HCT116 (cell line): ENCODE measurements at regions not wholly inside any gene's neighbourhood (a gene's known extent, or its start where the extent isn't known, plus 50 kb on each side); places are given as distances from the start of the nearest gene placed in this dataset.

Experiments used
- ATAC-seq: fragments of 200-7000 bp; cut with Tn5 transposase; 2 replicates; pipeline ENCODE4 v1.9.1; 2020; ENCODE audit warnings: mild to moderate bottlenecking, moderate library complexity
- BruUV-seq: library from RNA; stranded (reverse); fragments of 400-500 nt; replicated peaks from 2 replicates; lab custom pipeline; 2021; lab: Mats Ljungman, UMichigan
- CTCF ChIA-PET: fragments of 300-600 bp; sonication (Branson Sonifier 250); formaldehyde crosslinking; loops from one replicate; lab custom pipeline; 2021; ENCODE audit warnings: antibody characterized with exemption; lab: Charles Lee
- POLR2A ChIA-PET: fragments of 300-600, 350-600 bp; sonication (Branson Sonifier 250); formaldehyde crosslinking; loops from one replicate; lab custom pipeline; 2021; ENCODE audit warnings: antibody characterized with exemption; lab: Charles Lee
- RAD21 ChIA-PET, 2 experiments: fragments of 300-600 bp; sonication (Branson Sonifier 250); formaldehyde crosslinking; loops; one replicate each; lab custom pipeline; 2023; ENCODE audit warnings: low total read pairs in 2 of 2; ENCODE audit not compliant: uncharacterized antibody in 2 of 2, unreplicated experiment in 2 of 2, low non-redundant PET in 1 of 2; lab: Charles Lee
- DNase-seq: peaks from one replicate; pipeline ENCODE4 v3.0.0-alpha.2; 2010; ENCODE audit warnings: low read depth, low spot score
- H2AFZ ChIP-seq: fragments of 200-600 bp; shearing (Covaris generic), sonication (generic); 2 replicates; pipeline ENCODE4 v1.6.1; 2017; ENCODE audit warnings: low read depth, mixed run types, mixed read lengths, antibody characterized with exemption, low read length; ENCODE audit not compliant: poor library complexity, severe bottlenecking
- H3K27ac ChIP-seq: 2 replicates; pipeline ENCODE4 v1.5.1; 2012; ENCODE audit warnings: low read depth, low read length
- H3K27me3 ChIP-seq: fragments of 200-600 bp; sonication (generic); 2 replicates; pipeline ENCODE4 v1.6.1; 2016; ENCODE audit warnings: mixed run types, low read length, mixed read lengths; ENCODE audit not compliant: insufficient read depth
- H3K36me3 ChIP-seq, 2 experiments: fragments of 200-500 bp in 1 of 2; fragments of 200-600 bp in 1 of 2; sonication (Bioruptor generic) in 1 of 2; sonication (generic) in 1 of 2; 2 replicates each; pipeline versions ENCODE4 v1.5.1 to v1.6.1; 2014 to 2016; ENCODE audit warnings: low read length in 2 of 2, inconsistent platforms in 1 of 2, mixed read lengths in 1 of 2, mixed run types in 1 of 2; ENCODE audit not compliant: insufficient read depth in 2 of 2, control insufficient read depth in 1 of 2
- H3K4me1 ChIP-seq, 2 experiments: fragments of 200-600 bp in 1 of 2; sonication (generic) in 1 of 2; 2 replicates each; pipeline versions ENCODE4 v1.5.1 to v1.6.1; 2012 to 2017; ENCODE audit warnings: low read length in 2 of 2, inconsistent platforms in 1 of 2, mild to moderate bottlenecking in 1 of 2, mixed read lengths in 1 of 2, mixed run types in 1 of 2, moderate library complexity in 1 of 2; ENCODE audit not compliant: insufficient read depth in 2 of 2, control insufficient read depth in 1 of 2
- H3K4me2 ChIP-seq: fragments of 200-600 bp; sonication (generic); 2 replicates; pipeline ENCODE4 v1.6.1; 2017; ENCODE audit warnings: mixed run types, low read length, mixed read lengths
- H3K4me3 ChIP-seq, 2 experiments: fragments of 200-600 bp in 1 of 2; sonication (generic) in 1 of 2; replicated peaks in 1 of 2; 2 replicates each; pipeline ENCODE4 v1.5.1; 2011 to 2016; ENCODE audit warnings: low read length in 2 of 2, control low read depth in 1 of 2, low read depth in 1 of 2, mild to moderate bottlenecking in 1 of 2, mixed read lengths in 1 of 2, mixed run types in 1 of 2
- H3K79me2 ChIP-seq: fragments of 200-600 bp; sonication (generic); 2 replicates; pipeline ENCODE4 v1.6.1; 2017; ENCODE audit warnings: mild to moderate bottlenecking, mixed run types, low read length, moderate library complexity, mixed read lengths; ENCODE audit not compliant: insufficient read depth
- H3K9ac ChIP-seq: fragments of 200-600 bp; sonication (generic); 2 replicates; pipeline ENCODE4 v1.6.1; 2016; ENCODE audit warnings: low read length, mixed read lengths
- H3K9me2 ChIP-seq: fragments of 200-600 bp; sonication (generic), shearing (Covaris generic); 2 replicates; pipeline ENCODE4 v1.6.1; 2017; ENCODE audit warnings: mixed run types, mild to moderate bottlenecking, moderate library complexity; ENCODE audit not compliant: insufficient read depth
- H3K9me3 ChIP-seq, 2 experiments: fragments of 200-500 bp in 1 of 2; fragments of 200-600 bp in 1 of 2; sonication (Bioruptor generic) in 1 of 2; sonication (generic) in 1 of 2; 2 replicates each; pipeline ENCODE4 v1.6.1; 2014 to 2017; ENCODE audit warnings: low read length in 2 of 2, mixed read lengths in 2 of 2, inconsistent platforms in 1 of 2, low read depth in 1 of 2, mild to moderate bottlenecking in 1 of 2, mixed run types in 1 of 2, moderate library complexity in 1 of 2; ENCODE audit not compliant: control insufficient read depth in 1 of 2, insufficient read depth in 1 of 2
- H4K20me1 ChIP-seq: fragments of 200-600 bp; sonication (generic), shearing (Covaris generic); 2 replicates; pipeline ENCODE4 v1.6.1; 2017; ENCODE audit warnings: mixed run types, mild to moderate bottlenecking, moderate library complexity; ENCODE audit not compliant: insufficient read depth
- CBX3 ChIP-seq: IDR thresholded peaks from 2 replicates; pipeline ENCODE4 v1.6.1; 2012; ENCODE audit warnings: low read depth
- CEBPB ChIP-seq: IDR thresholded peaks from 2 replicates; pipeline ENCODE4 v1.6.1; 2012; ENCODE audit warnings: low read depth
- ELF1 ChIP-seq: IDR thresholded peaks from 2 replicates; pipeline ENCODE4 v1.6.1; 2012; ENCODE audit warnings: low read depth, borderline replicate concordance
- JUND ChIP-seq: IDR thresholded peaks from 2 replicates; pipeline ENCODE4 v1.6.1; 2012
- POLR2A ChIP-seq: IDR thresholded peaks from 2 replicates; pipeline ENCODE4 v1.7.0; 2011; ENCODE audit warnings: borderline replicate concordance; ENCODE audit not compliant: insufficient read depth, insufficient read length; ENCODE audit errors: extremely low read depth
- POLR2AphosphoS5 ChIP-seq: IDR thresholded peaks from 2 replicates; pipeline ENCODE4 v1.6.1; 2011; ENCODE audit warnings: mild to moderate bottlenecking, low read depth, low read length, moderate library complexity
- SIN3A ChIP-seq: IDR thresholded peaks from 2 replicates; pipeline ENCODE4 v1.6.1; 2012; ENCODE audit warnings: low read depth
- SP1 ChIP-seq: IDR thresholded peaks from 2 replicates; pipeline ENCODE4 v1.6.1; 2012; ENCODE audit warnings: low read depth
- YY1 ChIP-seq: IDR thresholded peaks from 2 replicates; pipeline ENCODE4 v1.6.1; 2011; ENCODE audit warnings: low read length, low read depth, moderate library complexity, mild to moderate bottlenecking; ENCODE audit not compliant: insufficient replicate concordance; ENCODE audit errors: extremely low read depth
- ZFX ChIP-seq: fragments of 450-650 bp; IDR thresholded peaks from 2 replicates; pipeline ENCODE4 v1.6.1; 2017
- intact Hi-C: fragments of 100-400 bp; cut with micrococcal nuclease; formaldehyde crosslinking; loops from 2 replicates; pipeline ENCODE4 v1.10.0; 2022
- TF ChIP-seq, protein P1 (sequence below): IDR thresholded peaks from 2 replicates; pipeline ENCODE4 v1.6.1; 2011; ENCODE audit warnings: mild to moderate bottlenecking, low read length, moderate library complexity; ENCODE audit not compliant: insufficient replicate concordance; ENCODE audit errors: extremely low read depth
- TF ChIP-seq, protein P2 (sequence below): IDR thresholded peaks from 2 replicates; pipeline ENCODE4 v1.6.1; 2012; ENCODE audit warnings: low read depth
- TF ChIP-seq, protein P3 (sequence below): IDR thresholded peaks from 2 replicates; pipeline ENCODE4 v1.6.1; 2012
- TF ChIP-seq, protein P4 (sequence below): IDR thresholded peaks from 2 replicates; pipeline ENCODE4 v1.6.1; 2012

DNA sequence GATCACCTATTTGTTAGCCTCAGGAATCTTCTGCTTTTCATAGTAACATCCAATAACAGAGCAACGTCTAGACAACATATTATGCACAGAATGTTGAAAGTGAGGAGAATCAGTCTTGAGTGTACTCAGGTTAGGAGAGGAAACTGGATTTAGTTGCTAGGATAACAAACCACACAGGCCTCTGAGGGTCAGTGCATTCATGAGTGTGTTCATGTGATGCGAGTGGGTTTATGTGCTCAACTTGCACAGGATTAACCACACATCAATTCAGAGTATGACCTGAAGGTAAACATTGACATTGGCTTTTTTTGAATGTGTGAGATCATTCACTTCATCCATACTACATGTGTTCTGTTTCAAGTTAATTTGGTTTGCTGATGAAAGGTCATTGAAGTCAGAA lies 287.6 kb downstream of the DIPK2A start:
- no peaks in the 10 kb centered on the region for H3K9me2 ChIP-seq
- POLR2A ChIA-PET = no interaction called here
- intact Hi-C loops = no loop called here
- no peaks in the 10 kb centered on the region for H3K27me3 ChIP-seq
- H3K79me2 ChIP-seq = no peaks in the 10 kb centered on the region
- TF ChIP-seq YY1 (no peak), ZFX (no peak), CBX3 (no peak), SP1 (no peak), POLR2AphosphoS5 (no peak), CEBPB (no peak), ELF1 (no peak), JUND (no peak), POLR2A (no peak), SIN3A (no peak)
- TF ChIP-seq, protein P1, sequence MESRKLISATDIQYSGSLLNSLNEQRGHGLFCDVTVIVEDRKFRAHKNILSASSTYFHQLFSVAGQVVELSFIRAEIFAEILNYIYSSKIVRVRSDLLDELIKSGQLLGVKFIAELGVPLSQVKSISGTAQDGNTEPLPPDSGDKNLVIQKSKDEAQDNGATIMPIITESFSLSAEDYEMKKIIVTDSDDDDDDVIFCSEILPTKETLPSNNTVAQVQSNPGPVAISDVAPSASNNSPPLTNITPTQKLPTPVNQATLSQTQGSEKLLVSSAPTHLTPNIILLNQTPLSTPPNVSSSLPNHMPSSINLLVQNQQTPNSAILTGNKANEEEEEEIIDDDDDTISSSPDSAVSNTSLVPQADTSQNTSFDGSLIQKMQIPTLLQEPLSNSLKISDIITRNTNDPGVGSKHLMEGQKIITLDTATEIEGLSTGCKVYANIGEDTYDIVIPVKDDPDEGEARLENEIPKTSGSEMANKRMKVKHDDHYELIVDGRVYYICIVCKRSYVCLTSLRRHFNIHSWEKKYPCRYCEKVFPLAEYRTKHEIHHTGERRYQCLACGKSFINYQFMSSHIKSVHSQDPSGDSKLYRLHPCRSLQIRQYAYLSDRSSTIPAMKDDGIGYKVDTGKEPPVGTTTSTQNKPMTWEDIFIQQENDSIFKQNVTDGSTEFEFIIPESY = no peak
- TF ChIP-seq, protein P2, sequence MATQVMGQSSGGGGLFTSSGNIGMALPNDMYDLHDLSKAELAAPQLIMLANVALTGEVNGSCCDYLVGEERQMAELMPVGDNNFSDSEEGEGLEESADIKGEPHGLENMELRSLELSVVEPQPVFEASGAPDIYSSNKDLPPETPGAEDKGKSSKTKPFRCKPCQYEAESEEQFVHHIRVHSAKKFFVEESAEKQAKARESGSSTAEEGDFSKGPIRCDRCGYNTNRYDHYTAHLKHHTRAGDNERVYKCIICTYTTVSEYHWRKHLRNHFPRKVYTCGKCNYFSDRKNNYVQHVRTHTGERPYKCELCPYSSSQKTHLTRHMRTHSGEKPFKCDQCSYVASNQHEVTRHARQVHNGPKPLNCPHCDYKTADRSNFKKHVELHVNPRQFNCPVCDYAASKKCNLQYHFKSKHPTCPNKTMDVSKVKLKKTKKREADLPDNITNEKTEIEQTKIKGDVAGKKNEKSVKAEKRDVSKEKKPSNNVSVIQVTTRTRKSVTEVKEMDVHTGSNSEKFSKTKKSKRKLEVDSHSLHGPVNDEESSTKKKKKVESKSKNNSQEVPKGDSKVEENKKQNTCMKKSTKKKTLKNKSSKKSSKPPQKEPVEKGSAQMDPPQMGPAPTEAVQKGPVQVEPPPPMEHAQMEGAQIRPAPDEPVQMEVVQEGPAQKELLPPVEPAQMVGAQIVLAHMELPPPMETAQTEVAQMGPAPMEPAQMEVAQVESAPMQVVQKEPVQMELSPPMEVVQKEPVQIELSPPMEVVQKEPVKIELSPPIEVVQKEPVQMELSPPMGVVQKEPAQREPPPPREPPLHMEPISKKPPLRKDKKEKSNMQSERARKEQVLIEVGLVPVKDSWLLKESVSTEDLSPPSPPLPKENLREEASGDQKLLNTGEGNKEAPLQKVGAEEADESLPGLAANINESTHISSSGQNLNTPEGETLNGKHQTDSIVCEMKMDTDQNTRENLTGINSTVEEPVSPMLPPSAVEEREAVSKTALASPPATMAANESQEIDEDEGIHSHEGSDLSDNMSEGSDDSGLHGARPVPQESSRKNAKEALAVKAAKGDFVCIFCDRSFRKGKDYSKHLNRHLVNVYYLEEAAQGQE = no peak
- TF ChIP-seq, protein P3, sequence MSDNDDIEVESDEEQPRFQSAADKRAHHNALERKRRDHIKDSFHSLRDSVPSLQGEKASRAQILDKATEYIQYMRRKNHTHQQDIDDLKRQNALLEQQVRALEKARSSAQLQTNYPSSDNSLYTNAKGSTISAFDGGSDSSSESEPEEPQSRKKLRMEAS = no peak
- TF ChIP-seq, protein P4, sequence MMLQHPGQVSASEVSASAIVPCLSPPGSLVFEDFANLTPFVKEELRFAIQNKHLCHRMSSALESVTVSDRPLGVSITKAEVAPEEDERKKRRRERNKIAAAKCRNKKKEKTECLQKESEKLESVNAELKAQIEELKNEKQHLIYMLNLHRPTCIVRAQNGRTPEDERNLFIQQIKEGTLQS = no peak
- no peaks in the 10 kb centered on the region for H3K36me3 ChIP-seq
- BruUV-seq = no TSS peak
- H3K9ac ChIP-seq = no peak overlapping the region
- ATAC-seq (no peak), DNase-seq (no peak)
- CTCF ChIA-PET = no interaction called here
- RAD21 ChIA-PET = no interaction called here
- no peak overlapping the region for H2AFZ ChIP-seq
- no peak overlapping the region for H3K4me3 ChIP-seq
- H4K20me1 ChIP-seq = no peaks in the 10 kb centered on the region
- H3K4me1 ChIP-seq = no peaks in the 10 kb centered on the region
- H3K27ac ChIP-seq = no peak overlapping the region
- no peaks in the 10 kb centered on the region for H3K9me3 ChIP-seq
- H3K4me2 ChIP-seq = no peak overlapping the region
